ENCODE measurements at regions not wholly inside any gene's neighbourhood (a gene's known extent, or its start where the extent isn't known, plus 50 kb on each side); places are given as distances from the start of the nearest gene placed in this dataset.
A peak's percentile ranks its signal among the peaks of the same experiment; 100 is the strongest.

GRCh38 chr1:234836045-234836681 is 226.2 kb upstream of the IRF2BP2 start:
- Mint-ChIP-seq H3K27ac (peak overlapping the region; percentile 83 to 94 (median 90)), H3K4me1 (peaks cover 69% of the 10 kb centered on the region), H3K4me3 (peak overlapping the region; percentile 0 to 56), H3K9me3 (peaks cover 0 to 7% (median 2%) of the 10 kb centered on the region in 7 donors), H3K27me3 (ENCODE audit: low read depth in 3 of 3) (no peaks in the 10 kb centered on the region), H3K36me3 (peaks cover 4% of the 10 kb centered on the region in 2 donors)
- intact Hi-C loops (cut with micrococcal nuclease), result loop anchor here in 1 of 2 donors (5.0 kb wide), 1 partner anchor 109 kb away; no protein-coding TSS in a partner anchor
- no peaks in the 10 kb centered on the region for H3K79me2 ChIP-seq (ENCODE audit: insufficient read depth, low read length)
- DNase-seq, result peak; percentile 83 to 96 (median 84)
- no peak for TF ChIP-seq CTCF (IDR thresholded peaks at IDR 0.05)
- no peaks in the 10 kb centered on the region for H4K20me1 ChIP-seq (ENCODE audit: insufficient read depth, low read length)
- WGBS (ENCODE audit: insufficient coverage), result 41% methylated on average over 4 of the region's 7 CpGs
- peak overlapping the region; percentile 23 for H3K4me2 ChIP-seq (replicated peaks; ENCODE audit: extremely low read depth, low read length, poor library complexity, severe bottlenecking)
- H3K9me3 ChIP-seq (replicated peaks in 1 of 2; ENCODE audit: control insufficient read depth in 1 of 2, insufficient read depth in 1 of 2, low read length in 2 of 2), result no peaks in the 10 kb centered on the region
- no peak overlapping the region for H3K4me3 ChIP-seq (replicated peaks in 1 of 3; ENCODE audit: low read depth in 2 of 3, low read length in 3 of 3)
- no peaks in the 10 kb centered on the region for H3K27me3 ChIP-seq (ENCODE audit: control insufficient read depth in 2 of 2, insufficient read depth in 2 of 2, low read length in 2 of 2)
- peak overlapping the region; percentile 12 to 85 for H3K27ac ChIP-seq (ENCODE audit: low read depth in 1 of 2, low read length in 2 of 2)
- peaks cover 62 to 72% of the 10 kb centered on the region in 2 donors for H3K4me1 ChIP-seq (ENCODE audit: control insufficient read depth in 1 of 2, insufficient read depth in 2 of 2, low read length in 2 of 2)
- no peak overlapping the region for H3K9ac ChIP-seq (ENCODE audit: insufficient read depth, low read length, poor library complexity, severe bottlenecking)
- H3K36me3 ChIP-seq (replicated peaks in 1 of 2; ENCODE audit: control insufficient read depth in 1 of 2, insufficient read depth in 2 of 2, low read length in 2 of 2), result no peaks in the 10 kb centered on the region
- H2AFZ ChIP-seq (ENCODE audit: insufficient read depth, low read depth, low read length, poor library complexity, severe bottlenecking), result no peak overlapping the region

GRCh38 chr1:234835239-234835638 is 225.3 kb upstream of the IRF2BP2 start:
- H3K4me3 ChIP-seq (replicated peaks in 1 of 3; ENCODE audit: low read depth in 2 of 3, low read length in 3 of 3), result no peak overlapping the region
- H3K27me3 Mint-ChIP-seq (ENCODE audit: low read depth in 3 of 3), result no peaks in the 10 kb centered on the region
- no peak overlapping the region for H3K4me3 Mint-ChIP-seq
- intact Hi-C loops (cut with micrococcal nuclease), result loop anchor here in 1 of 2 donors (5.0 kb wide), 1 partner anchor 108 kb away; no protein-coding TSS in a partner anchor
- no peak overlapping the region for H3K4me2 ChIP-seq (replicated peaks; ENCODE audit: extremely low read depth, low read length, poor library complexity, severe bottlenecking)
- peaks cover 0 to 4% (median 2%) of the 10 kb centered on the region in 7 donors for H3K9me3 Mint-ChIP-seq
- TF ChIP-seq CTCF (IDR thresholded peaks at IDR 0.05), result no peak
- H4K20me1 ChIP-seq (ENCODE audit: insufficient read depth, low read length), result no peaks in the 10 kb centered on the region
- no peak overlapping the region for H2AFZ ChIP-seq (ENCODE audit: insufficient read depth, low read depth, low read length, poor library complexity, severe bottlenecking)
- peak overlapping the region in 3 of 7 donors; percentile 14 to 60 (median 33) for H3K27ac Mint-ChIP-seq
- peaks cover 60% of the 10 kb centered on the region for H3K4me1 Mint-ChIP-seq
- no peak for DNase-seq
- H3K4me1 ChIP-seq (ENCODE audit: control insufficient read depth in 1 of 2, insufficient read depth in 2 of 2, low read length in 2 of 2), result peaks cover 53 to 62% of the 10 kb centered on the region in 2 donors
- no peak overlapping the region for H3K9ac ChIP-seq (ENCODE audit: insufficient read depth, low read length, poor library complexity, severe bottlenecking)
- H3K27me3 ChIP-seq (ENCODE audit: control insufficient read depth in 2 of 2, insufficient read depth in 2 of 2, low read length in 2 of 2), result no peaks in the 10 kb centered on the region
- no peaks in the 10 kb centered on the region for H3K36me3 ChIP-seq (replicated peaks in 1 of 2; ENCODE audit: control insufficient read depth in 1 of 2, insufficient read depth in 2 of 2, low read length in 2 of 2)
- H3K9me3 ChIP-seq (replicated peaks in 1 of 2; ENCODE audit: control insufficient read depth in 1 of 2, insufficient read depth in 1 of 2, low read length in 2 of 2), result no peaks in the 10 kb centered on the region
- no peaks in the 10 kb centered on the region for H3K36me3 Mint-ChIP-seq
- H3K27ac ChIP-seq (ENCODE audit: low read depth in 1 of 2, low read length in 2 of 2), result peak overlapping the region in 1 of 2 donors; percentile 85
- no peaks in the 10 kb centered on the region for H3K79me2 ChIP-seq (ENCODE audit: insufficient read depth, low read length)
- WGBS (ENCODE audit: insufficient coverage), result no CpG with 5 or more reads among the region's 2 CpGs

Measured in CD14-positive monocyte (primary cell).